Loucy (cell line): ENCODE measurements at regions not wholly inside any gene's neighbourhood (a gene's known extent, or its start where the extent isn't known, plus 50 kb on each side); places are given as distances from the start of the nearest gene placed in this dataset.

Experiments used
- EZH2phosphoT487 ChIP-seq: fragments of 200-600 bp; IDR thresholded peaks from 2 replicates; pipeline ENCODE4 v1.6.1; 2018; ENCODE audit warnings: antibody characterized with exemption, mild to moderate bottlenecking, moderate library complexity, borderline replicate concordance
- TF ChIP-seq, protein P1 (sequence below): fragments of 200-600 bp; sonication (generic); conservative IDR thresholded peaks from 2 replicates; pipeline ENCODE4 v1.5.1; 2014; ENCODE audit warnings: mild to moderate bottlenecking, antibody characterized with exemption, low read length

DNA sequence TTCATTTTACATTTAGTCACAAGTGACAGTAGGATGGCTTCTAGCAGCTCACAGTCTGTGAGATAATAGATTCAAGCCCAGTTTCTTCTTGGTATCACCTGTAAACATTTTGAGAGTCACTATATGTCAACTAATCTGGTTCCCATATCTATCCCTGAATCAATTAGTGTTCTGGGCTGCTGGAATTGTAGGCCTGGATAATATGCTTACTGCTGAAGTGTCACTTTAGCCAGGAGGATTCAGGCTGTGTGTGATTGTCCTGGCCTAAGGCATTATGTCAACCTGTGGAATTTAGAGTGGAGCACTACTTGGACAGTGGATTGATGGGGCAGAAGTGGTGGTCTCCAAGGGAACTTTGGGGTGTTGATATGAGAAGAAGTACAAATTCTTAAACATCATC lies 1071.8 kb upstream of the CITED2 start:
- TF ChIP-seq, protein P1, sequence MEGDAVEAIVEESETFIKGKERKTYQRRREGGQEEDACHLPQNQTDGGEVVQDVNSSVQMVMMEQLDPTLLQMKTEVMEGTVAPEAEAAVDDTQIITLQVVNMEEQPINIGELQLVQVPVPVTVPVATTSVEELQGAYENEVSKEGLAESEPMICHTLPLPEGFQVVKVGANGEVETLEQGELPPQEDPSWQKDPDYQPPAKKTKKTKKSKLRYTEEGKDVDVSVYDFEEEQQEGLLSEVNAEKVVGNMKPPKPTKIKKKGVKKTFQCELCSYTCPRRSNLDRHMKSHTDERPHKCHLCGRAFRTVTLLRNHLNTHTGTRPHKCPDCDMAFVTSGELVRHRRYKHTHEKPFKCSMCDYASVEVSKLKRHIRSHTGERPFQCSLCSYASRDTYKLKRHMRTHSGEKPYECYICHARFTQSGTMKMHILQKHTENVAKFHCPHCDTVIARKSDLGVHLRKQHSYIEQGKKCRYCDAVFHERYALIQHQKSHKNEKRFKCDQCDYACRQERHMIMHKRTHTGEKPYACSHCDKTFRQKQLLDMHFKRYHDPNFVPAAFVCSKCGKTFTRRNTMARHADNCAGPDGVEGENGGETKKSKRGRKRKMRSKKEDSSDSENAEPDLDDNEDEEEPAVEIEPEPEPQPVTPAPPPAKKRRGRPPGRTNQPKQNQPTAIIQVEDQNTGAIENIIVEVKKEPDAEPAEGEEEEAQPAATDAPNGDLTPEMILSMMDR: no peak
- no peak for TF ChIP-seq EZH2phosphoT487
